VCaP (cell line): ENCODE measurements at regions not wholly inside any gene's neighbourhood (a gene's known extent, or its start where the extent isn't known, plus 50 kb on each side); places are given as distances from the start of the nearest gene placed in this dataset.
A peak's percentile ranks its signal among the peaks of the same experiment; 100 is the strongest.

ENCODE experiments used
- H3K27ac ChIP-seq: fragments of 450-650 bp; 2 replicates; pipeline ENCODE4 v1.5.1; 2017
- CTCF ChIP-seq: fragments of 450-650 bp; conservative IDR thresholded peaks from 2 replicates; pipeline ENCODE4 v1.5.1; 2017; ENCODE audit warnings: mild to moderate bottlenecking, moderate library complexity

GRCh38 chr12:14175206-14175605, 190.3 kb upstream of the ATF7IP start:
- no peak for TF ChIP-seq CTCF
- no peak overlapping the region for H3K27ac ChIP-seq

- H3K27ac ChIP-seq: peak overlapping the region; percentile 27; the same call in 1 of the 2 replicates
These were observed 179.9 kb upstream of the ATF7IP start for GRCh38 chr12:14185427-14186192.

GRCh38 chr12:14186193-14186502, 179.3 kb upstream of the ATF7IP start:
- TF ChIP-seq CTCF: peak; percentile 59
- peak overlapping the region; percentile 27; the same call in 1 of the 2 replicates for H3K27ac ChIP-seq

More at GRCh38 chr12:14185427-14186192, 179.9 kb upstream of the ATF7IP start:
- TF ChIP-seq CTCF: peak; percentile 94

- no peak for TF ChIP-seq CTCF
- H3K27ac ChIP-seq: no peak overlapping the region; the same call in 1 of the 2 replicates
These were observed 178.5 kb upstream of the ATF7IP start for GRCh38 chr12:14187002-14187401.

- peak overlapping the region; percentile 46; the same call in 1 of the 2 replicates for H3K27ac ChIP-seq
These were observed 177.5 kb upstream of the ATF7IP start for GRCh38 chr12:14187966-14188365.

GRCh38 chr12:14188744-14189143, 176.7 kb upstream of the ATF7IP start:
- peak overlapping the region; percentile 46 for H3K27ac ChIP-seq
- no peak for TF ChIP-seq CTCF

More at GRCh38 chr12:14187966-14188365, 177.5 kb upstream of the ATF7IP start:
- no peak for TF ChIP-seq CTCF

- TF ChIP-seq CTCF: no peak
- H3K27ac ChIP-seq: no peak overlapping the region
These were observed 174.8 kb upstream of the ATF7IP start for GRCh38 chr12:14190694-14191093.
